Lung (tissue), 11 donors: ENCODE measurements at regions not wholly inside any gene's neighbourhood (a gene's known extent, or its start where the extent isn't known, plus 50 kb on each side); places are given as distances from the start of the nearest gene placed in this dataset.
A peak's percentile ranks its signal among the peaks of the same experiment; 100 is the strongest.

Experiments used
- ATAC-seq: fragments of 200-7000 bp; cut with Tn5 transposase; one replicate; pipeline ENCODE4 v1.9.1; 2020; ENCODE audit warnings: moderate number of reproducible peaks; ENCODE audit not compliant: insufficient read depth, low FRiP score
- DNase-seq, 3 donors: peaks; one replicate each; pipeline ENCODE4 v3.0.0-alpha.2; 2013 to 2017
- H3K27ac ChIP-seq, 2 donors: one replicate each; pipeline ENCODE4 v1.5.1; 2013; ENCODE audit warnings: mild to moderate bottlenecking in 2 of 2, moderate library complexity in 2 of 2, control low read depth in 1 of 2, inconsistent platforms in 1 of 2, low read depth in 1 of 2, low read length in 1 of 2
- H3K27me3 ChIP-seq, 3 donors: one replicate each; pipeline ENCODE4 v1.5.1; 2013; ENCODE audit warnings: low read length in 2 of 3; ENCODE audit not compliant: control insufficient read depth in 3 of 3, insufficient read depth in 3 of 3
- H3K36me3 ChIP-seq, 4 donors: one replicate each; pipeline ENCODE4 v1.5.1; 2013; ENCODE audit warnings: low read length in 4 of 4, mild to moderate bottlenecking in 1 of 4, moderate library complexity in 1 of 4; ENCODE audit not compliant: control insufficient read depth in 4 of 4, insufficient read depth in 4 of 4
- H3K4me1 ChIP-seq, 5 donors: one replicate each; pipeline ENCODE4 v1.5.1; 2013; ENCODE audit warnings: low read length in 5 of 5, mild to moderate bottlenecking in 2 of 5, moderate library complexity in 1 of 5; ENCODE audit not compliant: control insufficient read depth in 5 of 5, insufficient read depth in 5 of 5
- H3K4me3 ChIP-seq: one replicate; pipeline ENCODE4 v1.5.1; 2013; ENCODE audit warnings: mild to moderate bottlenecking, control low read depth, moderate library complexity
- H3K9ac ChIP-seq, 2 donors: one replicate each; pipeline ENCODE4 v1.5.1; 2013; ENCODE audit warnings: low read length in 2 of 2, control low read depth in 1 of 2; ENCODE audit not compliant: insufficient read depth in 1 of 2
- H3K9me3 ChIP-seq, 4 donors: one replicate each; pipeline ENCODE4 v1.5.1; 2013; ENCODE audit warnings: low read length in 3 of 4, mild to moderate bottlenecking in 1 of 4, moderate library complexity in 1 of 4; ENCODE audit not compliant: control insufficient read depth in 4 of 4, insufficient read depth in 3 of 4
- WGBS, 2 donors: extraction: QIAGEN DNeasy Blood & Tissue Kit; methylation state at CpG; one replicate each; pipeline ENCODE4 v1.1.7; 2013; 5-methylcytosine and 5-hydroxymethylcytosine counted together
- TF ChIP-seq, protein P1 (sequence below): IDR thresholded peaks from 2 replicates; pipeline ENCODE4 v1.5.1; 2012; ENCODE audit warnings: mild to moderate bottlenecking; ENCODE audit errors: control extremely low read depth, extremely low read depth
- donor health status: control.
- donor health status: control.
- donor health status: Bipolar disorder and iron deficiency.
- donor health status: healthy.
- donor health status: DM: yes; HTN: yes; CAD: no.

- Histone ChIP-seq H3K4me3 (no peak overlapping the region), H3K27me3 (no peaks in the 10 kb centered on the region), H3K27ac (no peak overlapping the region), H3K36me3 (no peaks in the 10 kb centered on the region), H3K9me3 (peaks cover 0 to 4% (median 0%) of the 10 kb centered on the region in 4 donors), H3K4me1 (peaks cover 0 to 3% (median 0%) of the 10 kb centered on the region in 5 donors), H3K9ac (no peak overlapping the region)
- 95 to 96% methylated on average over 3 of the region's 3 CpGs for WGBS, 2 donors
- no peak for ATAC-seq
- DNase-seq, result no peak
- TF ChIP-seq, protein P1, sequence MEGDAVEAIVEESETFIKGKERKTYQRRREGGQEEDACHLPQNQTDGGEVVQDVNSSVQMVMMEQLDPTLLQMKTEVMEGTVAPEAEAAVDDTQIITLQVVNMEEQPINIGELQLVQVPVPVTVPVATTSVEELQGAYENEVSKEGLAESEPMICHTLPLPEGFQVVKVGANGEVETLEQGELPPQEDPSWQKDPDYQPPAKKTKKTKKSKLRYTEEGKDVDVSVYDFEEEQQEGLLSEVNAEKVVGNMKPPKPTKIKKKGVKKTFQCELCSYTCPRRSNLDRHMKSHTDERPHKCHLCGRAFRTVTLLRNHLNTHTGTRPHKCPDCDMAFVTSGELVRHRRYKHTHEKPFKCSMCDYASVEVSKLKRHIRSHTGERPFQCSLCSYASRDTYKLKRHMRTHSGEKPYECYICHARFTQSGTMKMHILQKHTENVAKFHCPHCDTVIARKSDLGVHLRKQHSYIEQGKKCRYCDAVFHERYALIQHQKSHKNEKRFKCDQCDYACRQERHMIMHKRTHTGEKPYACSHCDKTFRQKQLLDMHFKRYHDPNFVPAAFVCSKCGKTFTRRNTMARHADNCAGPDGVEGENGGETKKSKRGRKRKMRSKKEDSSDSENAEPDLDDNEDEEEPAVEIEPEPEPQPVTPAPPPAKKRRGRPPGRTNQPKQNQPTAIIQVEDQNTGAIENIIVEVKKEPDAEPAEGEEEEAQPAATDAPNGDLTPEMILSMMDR, result no peak
Measured at GRCh38 chr10:91111060-91111459, 109.4 kb upstream of the PCGF5 start.

DNA sequence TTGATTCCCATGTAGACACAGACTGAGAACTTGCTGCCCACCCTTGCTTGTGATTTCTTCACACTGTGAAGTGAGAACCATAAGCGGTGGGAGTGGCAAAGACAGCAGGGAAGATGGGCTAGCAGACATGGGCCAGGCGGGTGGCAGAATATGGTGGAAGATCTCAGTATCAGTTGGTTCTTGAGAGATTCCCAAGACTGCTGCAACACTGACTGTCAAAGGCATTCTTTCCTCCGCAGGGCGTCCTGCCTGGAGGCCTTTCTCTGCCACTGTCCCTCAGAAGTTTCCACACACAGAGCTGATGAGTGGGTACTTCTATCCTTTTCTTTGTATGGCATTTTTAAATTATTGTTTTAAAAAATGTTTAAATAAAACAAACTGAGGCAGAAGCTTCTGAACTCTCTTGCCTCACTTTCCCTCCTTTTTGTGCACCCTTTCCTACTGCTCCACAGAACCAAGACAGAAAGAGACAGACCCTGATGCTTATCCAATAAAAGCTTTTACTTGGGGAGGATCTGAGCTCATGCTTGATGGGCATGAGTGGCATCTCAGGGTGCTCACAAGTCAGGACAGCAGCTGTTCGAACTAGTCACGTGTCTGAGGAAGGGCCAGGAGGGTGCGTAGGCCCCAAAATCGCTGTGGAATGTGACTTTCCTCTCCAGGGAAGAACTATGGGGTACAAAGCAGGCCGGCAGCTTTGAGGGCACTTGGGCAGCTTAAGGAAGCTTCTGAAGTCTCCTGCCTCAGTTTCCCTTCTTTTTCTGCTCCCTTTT, 104.7 kb upstream of the PCGF5 start:
- Histone ChIP-seq H3K9ac (no peak overlapping the region), H3K27ac (no peak overlapping the region), H3K27me3 (no peaks in the 10 kb centered on the region), H3K9me3 (no peaks in the 10 kb centered on the region), H3K36me3 (no peaks in the 10 kb centered on the region), H3K4me3 (no peak overlapping the region), H3K4me1 (peaks cover 0 to 3% (median 0%) of the 10 kb centered on the region in 5 donors)
- no peak for ATAC-seq
- DNase-seq, result no peak
- 95 to 97% methylated on average over 9 of the region's 9 CpGs for WGBS, 2 donors
- TF ChIP-seq, protein P1, result no peak

GRCh38 chr10:91117505-91117904, 103.0 kb upstream of the PCGF5 start:
- TF ChIP-seq, protein P1, result no peak
- no peak overlapping the region for H3K27ac ChIP-seq
- H3K4me3 ChIP-seq, result no peak overlapping the region
- ATAC-seq, result no peak
- DNase-seq, result peak in 1 of 3 donors; percentile 1
- no peaks in the 10 kb centered on the region for H3K4me1 ChIP-seq
- H3K9ac ChIP-seq, result no peak overlapping the region
- 72 to 81% methylated on average over 2 of the region's 2 CpGs for WGBS, 2 donors
- H3K36me3 ChIP-seq, result no peaks in the 10 kb centered on the region
- no peaks in the 10 kb centered on the region for H3K27me3 ChIP-seq
- no peaks in the 10 kb centered on the region for H3K9me3 ChIP-seq
